ENCODE measurements at regions not wholly inside any gene's neighbourhood (a gene's known extent, or its start where the extent isn't known, plus 50 kb on each side); places are given as distances from the start of the nearest gene placed in this dataset.

- TF ChIP-seq CTCF (IDR thresholded peaks at IDR 0.05; ENCODE audit: borderline replicate concordance, extremely low read depth, low read length, poor library complexity, severe bottlenecking) (no peak), EZH2 (IDR thresholded peaks at IDR 0.05; ENCODE audit: borderline replicate concordance, low read depth, low read length, severe bottlenecking) (no peak)
These were observed 568.7 kb upstream of the UBE2E2 start for GRCh38 chr3:22634433-22634832.

Data from DND-41 (cell line).